PC-9 (cell line): ENCODE measurements at regions not wholly inside any gene's neighbourhood (a gene's known extent, or its start where the extent isn't known, plus 50 kb on each side); places are given as distances from the start of the nearest gene placed in this dataset.

Experiments used
- CTCF ChIP-seq: fragments of 200-600 bp; sonication (generic); conservative IDR thresholded peaks from 2 replicates; pipeline ENCODE4 v1.6.1; 2017; ENCODE audit warnings: mixed run types, antibody characterized with exemption, mild to moderate bottlenecking, moderate library complexity
- EZH2 ChIP-seq: fragments of 200-600 bp; sonication (generic); IDR thresholded peaks from 2 replicates; pipeline ENCODE4 v1.8.0; 2017; ENCODE audit warnings: antibody characterized with exemption, low read depth

GRCh38 chr18:34399892-34400291, 175.2 kb upstream of the NOL4 start:
- TF ChIP-seq CTCF (no peak), EZH2 (no peak)
